Sigmoid colon (tissue), 4 donors: ENCODE measurements at regions not wholly inside any gene's neighbourhood (a gene's known extent, or its start where the extent isn't known, plus 50 kb on each side); places are given as distances from the start of the nearest gene placed in this dataset.
"Not testable (repeated sequence)": the region's sequence is repeated elsewhere in the genome, so short reads cannot be mapped to it uniquely, and the experiment has no call there.

ENCODE experiments used
- CTCF ChIP-seq, 4 experiments: fragments of 450-650 bp in 3 of 4; fragments of 200-600 bp in 1 of 4; IDR thresholded peaks; one replicate each; pipeline ENCODE4 v1.5.1; 2016 to 2019; ENCODE audit warnings: antibody characterized with exemption in 4 of 4, mild to moderate bottlenecking in 3 of 4, moderate library complexity in 2 of 4
- POLR2AphosphoS5 ChIP-seq, 4 donors: sonication (generic); formaldehyde crosslinking; IDR thresholded peaks; one replicate each; pipeline ENCODE4 v1.6.1; 2017; ENCODE audit warnings: antibody characterized with exemption in 4 of 4

- not testable (repeated sequence) for TF ChIP-seq CTCF, POLR2AphosphoS5 (IDR thresholded peaks at IDR 0.05)
These were observed 385.2 kb upstream of the DEFB115 start for GRCh38 chr20:30872252-30872651.
